ENCODE measurements at regions not wholly inside any gene's neighbourhood (a gene's known extent, or its start where the extent isn't known, plus 50 kb on each side); places are given as distances from the start of the nearest gene placed in this dataset.

- TF ChIP-seq CTCF (IDR thresholded peaks at IDR 0.05; ENCODE audit: low read depth, low read length, missing input control) = no peak
- no peak for TF ChIP-seq RXRA (IDR thresholded peaks at IDR 0.05)
- TF ChIP-seq YY1 (IDR thresholded peaks at IDR 0.05) = no peak
- no peak for TF ChIP-seq REST (IDR thresholded peaks at IDR 0.05)
- TF ChIP-seq MAX (IDR thresholded peaks at IDR 0.05) = no peak
- TF ChIP-seq GABPA (IDR thresholded peaks at IDR 0.05 in 1 of 2, conservative IDR thresholded peaks at IDR 0.05 in 1 of 2) = no peak
- TF ChIP-seq HNF4G (IDR thresholded peaks at IDR 0.05) = no peak
- TF ChIP-seq SP1 (IDR thresholded peaks at IDR 0.05) = no peak
- TF ChIP-seq NR2F2 (IDR thresholded peaks at IDR 0.05) = no peak
- no peak for TF ChIP-seq ATF3 (IDR thresholded peaks at IDR 0.05)
- TF ChIP-seq EGR1 (IDR thresholded peaks at IDR 0.05; ENCODE audit: low read depth in 2 of 2) = no peak
Measured at GRCh38 chr5:174664180-174664850, 60.1 kb upstream of the MSX2 start.
